HG02798 (cell line): ENCODE measurements at regions not wholly inside any gene's neighbourhood (a gene's known extent, or its start where the extent isn't known, plus 50 kb on each side); places are given as distances from the start of the nearest gene placed in this dataset.

Experiments used
- ATAC-seq: cut with Tn5 transposase; IDR thresholded peaks from one replicate; pipeline ENCODE4 v1.9.1; 2021; ENCODE audit warnings: mild to moderate bottlenecking; ENCODE audit not compliant: unreplicated experiment, poor library complexity

GRCh38 chr12:115354007-115354890, 670.3 kb upstream of the TBX3 start:
- peak; percentile 59 for ATAC-seq

- ATAC-seq: no peak
Measured at GRCh38 chr12:115353467-115353866, 669.5 kb upstream of the TBX3 start.

GRCh38 chr12:115351514-115352077, 667.6 kb upstream of the TBX3 start:
- ATAC-seq: no peak

GRCh38 chr12:115349711-115350110, 665.7 kb upstream of the TBX3 start:
- no peak for ATAC-seq

- ATAC-seq: no peak
Measured at GRCh38 chr12:115348301-115348700, 664.3 kb upstream of the TBX3 start.

GRCh38 chr12:115343601-115344000, 659.6 kb upstream of the TBX3 start:
- no peak for ATAC-seq

GRCh38 chr12:115343008-115343407, 659.0 kb upstream of the TBX3 start:
- ATAC-seq: no peak

- peak; percentile 42 for ATAC-seq
Measured at GRCh38 chr12:115341442-115341841, 657.5 kb upstream of the TBX3 start.

- ATAC-seq: peak; percentile 72
Measured at GRCh38 chr12:115338566-115339294, 654.8 kb upstream of the TBX3 start.

GRCh38 chr12:115337693-115338543, 653.9 kb upstream of the TBX3 start:
- ATAC-seq: no peak

GRCh38 chr12:115336506-115336905, 652.5 kb upstream of the TBX3 start:
- ATAC-seq: no peak

GRCh38 chr12:115335594-115335993, 651.6 kb upstream of the TBX3 start:
- ATAC-seq: no peak

- no peak for ATAC-seq
Measured at GRCh38 chr12:115335048-115335447, 651.1 kb upstream of the TBX3 start.

GRCh38 chr12:115332945-115333344, 649.0 kb upstream of the TBX3 start:
- ATAC-seq: no peak

GRCh38 chr12:115325858-115326257, 641.9 kb upstream of the TBX3 start:
- no peak for ATAC-seq

- no peak for ATAC-seq
Measured at GRCh38 chr12:115324949-115325593, 641.1 kb upstream of the TBX3 start.

- no peak for ATAC-seq
Measured at GRCh38 chr12:115323223-115323905, 639.4 kb upstream of the TBX3 start.

GRCh38 chr12:115322275-115322674, 638.3 kb upstream of the TBX3 start:
- peak; percentile 80 for ATAC-seq

GRCh38 chr12:115320967-115321366, 637.0 kb upstream of the TBX3 start:
- ATAC-seq: no peak
